Suppressor macrophage treated with lipopolysaccharide for 1 hour (primary cell): ENCODE measurements at regions not wholly inside any gene's neighbourhood (a gene's known extent, or its start where the extent isn't known, plus 50 kb on each side); places are given as distances from the start of the nearest gene placed in this dataset.
"Not testable (repeated sequence)": the region's sequence is repeated elsewhere in the genome, so short reads cannot be mapped to it uniquely, and the experiment has no call there.

Experiments used
- DNase-seq, 3 donors: peaks; one replicate each; pipeline ENCODE4 v3.0.0-alpha.2; 2020 to 2022

DNA sequence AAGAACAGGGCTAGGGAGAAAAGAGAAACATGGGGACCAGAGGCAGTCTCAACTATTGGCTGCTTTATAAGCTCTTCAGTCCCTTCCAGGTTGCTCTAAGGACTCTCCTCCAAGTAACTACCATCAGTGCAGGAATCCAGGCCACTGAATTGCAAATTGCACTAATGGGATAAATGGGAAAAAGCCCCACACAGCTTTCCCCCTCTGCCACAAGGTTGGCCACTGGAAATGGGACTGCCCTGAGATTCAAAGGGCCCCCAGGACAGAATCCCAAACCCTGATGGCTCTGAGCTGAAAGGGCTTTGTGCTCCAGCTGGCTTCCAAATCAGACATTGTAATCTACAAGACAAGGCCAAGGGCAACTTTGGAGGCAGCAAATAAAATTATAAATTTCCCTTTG, 633.2 kb downstream of the ACTR3B start:
- DNase-seq, result no peak

DNA sequence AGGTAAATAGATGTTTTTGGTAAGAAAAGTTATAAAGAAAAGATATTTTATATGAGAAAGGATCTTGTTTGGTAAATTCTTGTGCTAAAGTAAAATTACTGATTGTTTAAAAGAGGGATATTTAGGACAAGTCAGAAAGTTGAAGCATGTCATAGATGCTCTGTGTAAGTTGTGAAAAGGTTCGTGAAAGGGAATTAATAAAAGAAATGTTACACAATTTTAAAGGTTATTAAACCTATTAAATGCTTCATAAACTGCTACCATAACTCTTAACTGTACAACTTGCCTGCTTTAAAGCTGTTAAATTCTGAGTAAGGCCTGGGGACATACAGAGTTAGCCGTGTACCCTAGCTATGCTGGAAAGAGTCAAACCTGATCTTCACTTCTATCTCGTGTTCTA, 634.1 kb downstream of the ACTR3B start:
- no peak for DNase-seq

DNA sequence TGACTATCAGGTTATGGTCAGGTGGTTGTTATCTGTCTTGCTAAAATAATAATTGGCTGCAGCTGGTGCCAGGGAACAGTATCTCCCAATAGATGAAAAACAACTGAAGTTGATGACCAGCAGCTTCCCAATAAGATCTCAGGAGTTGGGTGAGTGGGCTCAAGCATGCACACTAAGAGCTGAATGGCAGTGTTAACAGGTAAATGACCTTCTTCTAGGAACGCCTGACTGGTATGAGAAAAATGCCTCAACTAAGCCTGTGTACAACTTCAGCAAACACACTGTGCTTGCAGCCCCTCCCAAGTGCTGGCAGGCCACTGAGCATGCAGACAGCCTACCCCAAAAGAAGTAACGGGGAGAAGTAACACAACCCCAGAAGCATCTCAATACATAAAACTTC, 636.9 kb downstream of the ACTR3B start:
- DNase-seq, result no peak

DNA sequence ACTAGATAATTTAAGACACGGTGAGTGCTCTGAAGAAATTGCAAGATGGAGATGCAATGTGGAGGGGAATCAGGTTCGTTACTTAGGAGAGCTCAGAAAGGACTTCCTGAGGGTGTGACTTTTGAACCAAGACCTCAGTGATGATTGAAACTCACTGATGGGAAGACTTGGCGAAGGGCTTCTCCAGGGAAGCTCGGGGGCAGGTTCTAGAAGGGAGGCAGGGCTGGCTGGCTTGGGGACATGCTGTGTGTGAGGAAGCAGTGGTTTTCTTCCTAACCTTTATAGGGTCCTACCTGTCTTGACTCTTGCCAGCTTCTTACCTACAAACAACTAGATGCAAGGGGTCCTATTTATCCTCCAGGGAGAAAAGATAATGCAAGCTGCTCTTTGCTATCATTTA, 637.9 kb downstream of the ACTR3B start:
- DNase-seq, result no peak

DNA sequence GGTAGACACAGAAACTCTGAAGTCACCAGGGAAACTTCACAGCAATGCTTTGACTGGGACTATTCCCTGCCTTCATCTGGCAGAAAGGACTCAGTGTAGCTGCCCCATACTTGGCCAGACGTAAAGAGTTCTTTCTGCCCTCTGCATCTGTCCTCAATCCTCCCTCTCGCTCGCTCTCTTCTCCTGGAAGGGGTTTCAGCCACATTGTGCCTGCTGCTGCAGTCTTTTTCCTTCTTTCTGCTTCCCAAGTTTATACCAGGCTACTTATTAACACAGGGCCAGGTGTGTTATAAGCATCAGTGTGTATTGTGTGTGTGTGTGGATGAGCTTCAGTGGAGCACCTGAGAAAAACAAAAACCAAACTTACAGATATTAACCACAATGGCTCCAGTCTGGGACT, 638.4 kb downstream of the ACTR3B start:
- no peak for DNase-seq

DNA sequence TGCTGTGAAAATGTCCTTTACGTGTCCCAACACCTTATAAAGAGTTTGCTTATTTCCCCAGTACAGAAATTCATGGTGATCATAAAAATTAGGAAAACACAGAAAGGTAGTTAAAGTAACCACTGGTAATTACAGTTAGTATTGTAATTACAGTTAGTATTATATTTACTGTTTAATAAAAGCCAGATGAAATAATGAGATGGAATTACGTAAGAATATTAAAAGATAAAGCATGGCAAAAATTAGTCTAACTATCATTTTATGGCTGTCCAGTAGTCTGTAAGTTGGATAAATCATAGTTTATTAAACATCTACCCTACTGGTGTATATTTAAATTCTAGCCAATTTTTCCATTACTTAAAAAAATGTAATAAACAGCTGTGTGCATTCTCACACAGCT, 638.8 kb downstream of the ACTR3B start:
- DNase-seq, result no peak

DNA sequence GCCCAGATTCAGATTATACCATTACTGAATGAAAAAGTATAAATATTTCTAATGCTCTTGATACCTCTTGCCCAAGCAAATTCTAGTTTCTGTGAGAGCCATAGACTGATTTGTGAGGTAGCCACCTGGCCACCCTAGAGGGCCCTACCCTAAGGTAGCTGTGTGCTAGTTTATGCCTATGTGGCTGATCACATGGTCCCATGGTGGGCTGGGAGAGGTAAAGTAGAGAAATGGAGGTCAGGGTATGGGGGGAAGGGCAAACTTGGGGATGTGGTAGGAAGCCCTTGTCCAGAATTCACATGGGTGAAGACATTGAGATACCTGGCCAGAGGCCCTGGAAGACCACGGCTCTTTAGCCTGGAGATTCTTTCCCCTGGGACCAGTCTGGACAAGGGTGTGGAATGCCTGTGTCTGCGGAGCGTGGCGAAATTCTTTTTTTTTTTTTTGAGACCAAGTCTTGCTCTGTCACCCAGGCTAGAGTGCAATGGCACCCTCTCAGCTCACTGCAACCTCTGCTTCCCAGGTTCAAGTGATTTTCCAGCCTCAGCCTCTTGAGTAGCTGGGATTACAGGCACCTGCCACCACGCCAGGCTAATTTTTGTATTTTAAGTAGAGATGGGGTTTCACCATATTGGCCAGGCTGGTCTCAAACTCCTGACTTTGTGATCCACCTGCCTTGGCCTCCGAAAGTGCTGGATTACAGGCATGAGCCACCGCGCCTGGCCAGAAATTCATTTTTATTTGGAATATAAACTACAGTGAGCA, 639.4 kb downstream of the ACTR3B start:
- no peak for DNase-seq

DNA sequence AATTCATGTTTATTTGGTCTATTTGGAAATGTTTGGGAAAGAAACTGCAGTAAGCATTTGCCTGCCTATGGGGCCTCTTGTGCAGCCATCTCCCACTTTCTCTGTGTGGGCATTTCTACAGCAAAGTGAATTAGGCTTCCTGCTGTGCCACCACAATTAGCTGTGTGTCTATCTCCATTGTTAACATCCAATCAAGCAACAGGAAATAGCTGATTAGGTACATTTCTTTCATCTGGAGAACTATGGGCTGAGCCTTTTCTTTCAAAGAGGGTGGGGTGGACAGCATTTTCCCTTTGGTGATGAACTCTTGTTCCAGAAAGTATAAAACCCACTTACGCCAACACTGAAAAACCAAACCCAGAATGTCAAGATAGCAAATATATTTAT, 640.0 kb downstream of the ACTR3B start:
- DNase-seq, result no peak

DNA sequence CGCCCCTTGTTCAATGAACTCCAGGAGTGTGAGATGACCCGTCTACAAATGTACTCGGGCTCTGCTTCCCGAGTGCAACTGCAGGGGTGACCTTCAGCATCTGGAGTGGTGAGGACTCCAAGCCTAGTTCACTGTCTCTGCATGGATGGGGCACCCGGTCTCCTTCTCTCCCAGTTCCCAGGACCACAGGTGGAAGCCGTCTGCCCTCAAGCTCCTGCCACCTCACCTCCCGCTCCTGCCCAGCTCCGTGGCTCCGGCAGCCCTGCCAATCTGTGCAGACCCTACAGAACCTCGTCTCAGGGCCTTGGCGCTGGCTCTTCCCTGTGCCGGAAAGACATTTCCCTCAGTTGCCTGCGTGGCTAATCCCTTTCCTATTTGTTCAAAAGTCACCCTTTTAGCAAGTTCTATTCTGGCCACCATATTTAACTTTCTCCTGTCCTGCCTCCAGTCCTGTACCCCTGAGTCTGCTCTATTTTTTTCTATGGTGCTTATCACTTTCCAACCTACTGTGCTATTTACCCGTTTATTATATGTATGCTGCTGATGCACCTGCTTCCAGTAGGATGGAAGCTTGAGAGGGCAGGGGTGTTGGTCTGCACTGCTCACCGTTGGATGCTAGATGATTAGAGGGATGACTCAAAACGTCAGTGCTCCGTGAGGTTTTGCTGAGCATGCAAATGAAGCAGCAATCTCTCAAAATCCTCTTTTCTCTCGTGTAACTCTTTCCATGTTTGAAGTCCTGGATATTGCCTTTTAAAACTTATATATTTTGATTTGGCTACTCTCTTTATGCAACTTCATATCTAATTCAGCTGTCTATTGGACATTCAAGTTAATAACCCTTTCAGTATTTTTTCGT, 641.4 kb downstream of the ACTR3B start:
- no peak for DNase-seq

DNA sequence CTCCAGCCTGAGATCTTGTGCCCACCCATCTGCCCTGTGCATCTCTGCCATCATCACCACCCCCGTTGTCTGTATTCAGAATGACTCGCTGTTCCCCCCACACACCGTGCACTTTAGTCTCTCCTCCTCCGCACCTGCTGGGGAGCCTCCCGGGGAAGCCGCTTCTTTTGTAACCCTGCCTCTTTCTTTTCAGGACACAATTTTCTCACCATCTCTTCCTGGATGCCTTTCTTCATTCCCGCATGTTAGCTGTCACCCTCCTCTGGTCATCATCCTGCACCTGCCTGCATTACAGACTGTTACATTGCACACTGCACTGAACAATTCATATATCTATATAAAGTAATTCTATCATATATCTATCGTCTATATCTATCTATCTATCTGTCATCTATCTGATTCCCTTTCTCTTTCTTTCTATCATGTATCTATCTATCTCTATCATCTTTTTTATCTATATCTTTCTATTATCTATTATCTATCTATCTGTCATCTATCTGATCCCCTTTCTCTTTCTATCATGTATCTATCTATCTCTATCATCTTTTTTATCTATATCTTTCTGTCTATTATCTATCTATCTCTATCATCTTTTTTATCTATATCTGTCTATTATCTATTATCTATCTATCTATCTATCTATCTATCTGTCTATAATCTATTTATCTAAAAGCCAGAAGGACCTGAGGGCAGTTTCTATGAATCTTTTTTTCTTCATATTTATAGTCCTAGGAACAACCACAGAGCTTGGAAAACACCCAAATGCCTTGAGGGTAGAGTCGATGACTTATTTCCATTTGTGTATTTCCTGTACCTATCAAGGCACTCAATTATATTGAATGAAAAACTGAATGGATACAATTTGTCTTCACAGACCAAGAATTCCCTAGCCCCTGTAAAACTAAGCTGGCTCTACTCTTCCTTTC, 642.5 kb downstream of the ACTR3B start:
- no peak for DNase-seq

DNA sequence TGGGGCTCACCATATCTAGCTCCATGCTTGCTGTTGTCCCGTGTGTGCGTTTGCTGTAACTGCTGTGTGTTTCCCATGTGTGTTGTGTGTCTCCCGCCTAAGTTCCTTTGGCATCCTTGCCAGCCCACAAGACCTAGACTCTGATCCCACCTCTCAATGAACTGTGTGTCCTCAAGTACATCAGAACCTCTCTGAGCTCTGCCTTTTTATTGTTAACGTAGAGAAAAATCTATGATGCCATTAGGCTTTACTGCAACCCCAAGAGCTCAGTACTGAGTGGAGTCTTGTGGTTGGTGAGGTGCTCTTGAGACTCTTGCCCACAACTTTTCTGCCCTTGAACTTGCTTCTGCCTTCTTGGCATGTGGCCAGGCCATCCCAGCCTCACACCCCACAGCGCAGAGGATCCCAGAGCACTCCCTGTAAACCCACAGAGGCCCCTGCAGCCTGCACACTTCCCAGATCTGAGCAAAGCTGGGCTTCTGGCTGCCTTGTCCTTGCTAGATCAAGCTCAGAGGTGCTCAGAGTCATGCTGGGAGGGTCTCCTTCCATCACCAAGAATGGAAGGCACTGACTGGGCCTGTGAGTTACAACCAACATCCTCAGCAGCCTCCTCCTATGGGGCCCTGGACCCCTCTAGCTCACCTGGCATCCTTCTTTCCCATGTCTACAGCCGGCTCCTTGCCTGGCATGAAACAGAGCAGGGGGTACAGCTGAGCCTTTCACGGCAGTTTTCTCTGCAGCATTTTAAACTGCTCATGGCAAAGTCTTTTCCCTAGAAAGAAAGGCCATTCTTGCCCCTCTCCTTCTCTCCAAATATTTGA, 643.4 kb downstream of the ACTR3B start:
- no peak for DNase-seq

DNA sequence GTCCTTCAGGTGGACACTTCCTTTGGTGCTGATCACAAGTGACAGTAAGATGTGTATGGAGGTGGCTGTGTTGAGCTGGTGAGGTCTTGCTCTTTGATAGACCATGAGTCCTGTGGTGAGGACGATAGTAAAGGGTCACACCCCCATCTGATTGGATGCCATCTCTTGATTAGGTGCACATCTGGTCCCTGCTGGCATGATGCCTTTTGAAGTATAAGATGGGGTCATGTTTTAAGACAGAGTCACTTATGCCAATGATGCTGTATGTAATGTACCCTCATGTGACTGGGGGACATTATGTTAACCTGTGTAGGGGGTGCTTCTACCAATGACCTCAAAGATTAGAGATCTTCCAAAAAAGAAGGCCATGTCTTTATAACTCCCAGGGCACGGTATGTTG, 644.6 kb downstream of the ACTR3B start:
- no peak for DNase-seq

DNA sequence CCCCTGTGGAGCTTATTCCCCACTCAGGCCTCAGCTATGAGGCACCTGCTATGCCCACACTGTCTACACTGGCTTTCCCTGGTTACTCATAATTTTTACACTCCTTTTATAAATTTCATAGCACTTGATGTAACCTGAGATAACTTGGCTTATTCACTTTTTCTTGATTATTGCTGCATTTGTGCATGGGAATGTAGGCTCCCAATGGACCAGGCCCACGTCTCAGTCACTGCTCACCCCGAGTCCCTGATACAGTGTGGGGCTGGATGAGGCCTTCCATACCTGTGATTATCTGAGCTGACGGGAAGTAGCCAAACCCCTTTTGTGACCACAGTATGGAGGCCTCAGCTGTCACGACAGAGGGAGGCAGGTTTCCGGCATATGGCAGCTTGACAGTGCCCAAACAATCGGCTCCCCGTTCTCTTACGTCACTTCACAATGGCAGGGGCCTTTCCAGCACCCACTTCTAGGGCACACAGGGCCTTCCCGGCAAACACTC, 645.3 kb downstream of the ACTR3B start:
- no peak for DNase-seq

DNA sequence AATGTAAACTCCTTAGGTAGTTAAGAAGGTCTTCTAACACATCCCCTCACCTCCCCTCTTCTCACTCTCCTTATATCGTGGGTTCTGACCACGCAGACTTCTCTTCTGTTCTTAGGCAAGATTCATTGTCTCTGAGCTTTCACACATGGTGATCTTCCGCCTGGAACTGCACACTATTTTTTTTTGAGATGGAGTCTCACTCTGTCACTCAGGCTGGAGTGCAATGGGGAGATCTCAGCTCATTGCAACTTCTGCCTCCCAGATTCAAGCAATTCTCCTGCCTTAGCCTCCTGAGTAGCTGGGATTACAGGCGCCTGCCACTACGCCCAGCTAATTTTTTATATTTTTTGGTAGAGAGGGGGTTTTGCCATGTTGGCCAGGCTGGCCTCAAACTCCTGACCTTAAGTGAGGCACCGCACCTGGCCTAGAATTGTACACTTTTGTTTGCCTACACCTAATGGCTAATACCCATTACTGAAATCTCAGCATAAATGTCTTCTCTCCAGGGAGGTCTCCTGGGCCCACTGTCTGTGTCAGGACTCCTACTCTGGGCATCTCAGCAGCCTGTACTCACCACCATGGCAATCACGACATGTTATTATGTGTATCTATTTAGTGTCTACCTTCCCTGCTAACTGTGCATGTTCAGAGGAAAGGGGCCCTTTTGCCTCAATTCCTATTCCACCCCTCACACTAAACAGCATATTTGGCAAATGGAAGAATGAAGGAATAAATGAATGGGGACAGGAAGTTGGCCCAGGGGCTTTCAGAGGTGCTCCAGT, 646.3 kb upstream of the DPP6 start:
- no peak for DNase-seq

DNA sequence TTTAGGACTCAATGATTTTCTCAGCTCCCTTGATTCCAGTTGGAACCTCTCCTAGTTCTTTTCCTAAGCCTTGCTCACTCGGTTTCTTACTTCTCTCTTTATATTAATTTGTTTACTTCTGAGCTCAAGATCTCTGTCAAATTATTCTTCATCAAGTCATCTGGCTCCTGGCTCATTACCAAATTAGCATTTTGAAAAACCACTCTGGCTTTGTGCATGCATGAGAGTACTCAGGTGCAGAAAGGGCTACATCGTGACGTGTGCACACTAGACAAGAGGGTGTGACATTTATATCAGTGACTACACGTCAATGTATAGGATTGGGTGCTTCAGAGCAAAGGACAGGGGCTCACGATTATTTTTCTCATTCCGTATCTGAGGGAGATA, 645.7 kb upstream of the DPP6 start:
- DNase-seq, result no peak

DNA sequence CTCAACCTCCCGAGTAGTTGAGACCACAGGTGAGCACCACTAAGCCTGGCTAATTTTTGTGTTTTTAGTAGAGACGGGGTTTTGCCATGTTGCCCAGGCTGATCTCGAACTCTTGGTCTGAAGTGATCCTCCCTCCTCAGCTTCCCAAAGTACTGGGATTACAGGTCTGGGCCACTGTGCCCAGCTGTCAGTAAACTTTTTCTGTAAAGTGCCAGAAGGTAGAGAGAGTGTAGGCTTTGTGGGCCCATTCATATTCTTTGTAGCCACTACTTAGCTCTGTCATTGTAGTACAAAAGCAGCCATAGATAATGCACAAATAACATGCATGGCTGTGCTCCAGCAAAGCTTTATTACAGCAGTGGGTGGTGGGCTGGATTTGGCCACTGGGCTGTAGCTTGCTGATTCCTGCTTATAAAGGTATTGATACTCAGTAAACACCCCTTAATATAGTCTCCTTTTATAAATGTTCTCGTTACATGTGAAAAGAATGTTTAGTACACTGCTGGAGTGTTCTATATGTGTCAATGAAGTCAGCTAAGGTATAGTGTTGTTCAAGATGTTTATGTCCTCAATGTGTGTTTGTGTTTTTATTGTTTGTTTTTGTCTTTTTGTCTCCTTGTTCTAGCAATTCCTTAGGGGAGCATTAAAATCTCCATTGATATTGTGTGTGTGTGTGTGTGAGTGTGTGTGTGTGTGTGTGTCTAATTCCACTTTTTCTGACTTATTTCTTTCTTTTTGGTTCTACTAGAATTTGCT, 644.7 kb upstream of the DPP6 start:
- DNase-seq, result no peak

DNA sequence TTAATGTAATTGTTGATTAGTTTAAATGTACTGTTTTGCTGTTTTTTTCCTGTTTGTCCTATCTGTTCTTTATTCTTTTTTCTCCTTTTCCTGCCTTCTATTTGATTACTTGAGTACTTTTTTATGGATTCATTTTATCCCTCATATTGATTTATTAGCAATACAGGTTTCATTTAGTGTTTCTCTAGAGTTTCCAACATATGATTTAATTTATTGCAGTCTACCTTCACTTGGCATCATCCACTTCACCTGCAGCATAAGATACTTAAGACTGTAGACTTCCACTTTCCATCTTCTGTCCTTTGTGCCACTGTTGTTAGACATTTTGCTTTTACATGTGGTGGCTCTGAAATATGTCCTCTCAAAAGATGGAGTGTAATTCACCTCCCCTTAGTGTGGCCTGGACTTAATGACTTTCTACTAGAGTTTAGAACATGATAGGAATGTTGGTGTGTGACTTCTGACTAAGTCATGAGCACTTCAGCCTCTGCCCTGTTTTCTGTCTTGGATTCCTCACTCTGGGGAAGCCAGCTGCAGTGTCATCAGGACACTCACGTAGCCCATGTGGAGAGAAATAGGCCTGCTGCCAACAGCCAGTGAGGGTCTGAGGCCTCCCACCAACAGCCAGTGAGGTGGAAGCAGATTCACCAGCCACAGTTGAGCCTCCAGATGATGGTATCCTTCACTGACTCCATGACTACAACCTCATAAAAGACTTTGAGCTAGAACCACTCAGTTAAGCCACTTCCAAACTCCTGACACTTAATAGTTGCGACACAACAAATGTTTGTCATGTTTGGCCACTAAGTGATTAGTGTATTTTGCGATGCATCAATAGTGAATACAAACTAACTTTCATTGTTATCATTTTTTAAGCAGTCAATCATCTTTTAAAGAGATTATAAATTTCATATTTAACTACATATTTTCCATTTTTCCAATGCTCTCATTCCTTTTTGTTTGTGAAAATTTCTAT, 643.5 kb upstream of the DPP6 start:
- no peak for DNase-seq

DNA sequence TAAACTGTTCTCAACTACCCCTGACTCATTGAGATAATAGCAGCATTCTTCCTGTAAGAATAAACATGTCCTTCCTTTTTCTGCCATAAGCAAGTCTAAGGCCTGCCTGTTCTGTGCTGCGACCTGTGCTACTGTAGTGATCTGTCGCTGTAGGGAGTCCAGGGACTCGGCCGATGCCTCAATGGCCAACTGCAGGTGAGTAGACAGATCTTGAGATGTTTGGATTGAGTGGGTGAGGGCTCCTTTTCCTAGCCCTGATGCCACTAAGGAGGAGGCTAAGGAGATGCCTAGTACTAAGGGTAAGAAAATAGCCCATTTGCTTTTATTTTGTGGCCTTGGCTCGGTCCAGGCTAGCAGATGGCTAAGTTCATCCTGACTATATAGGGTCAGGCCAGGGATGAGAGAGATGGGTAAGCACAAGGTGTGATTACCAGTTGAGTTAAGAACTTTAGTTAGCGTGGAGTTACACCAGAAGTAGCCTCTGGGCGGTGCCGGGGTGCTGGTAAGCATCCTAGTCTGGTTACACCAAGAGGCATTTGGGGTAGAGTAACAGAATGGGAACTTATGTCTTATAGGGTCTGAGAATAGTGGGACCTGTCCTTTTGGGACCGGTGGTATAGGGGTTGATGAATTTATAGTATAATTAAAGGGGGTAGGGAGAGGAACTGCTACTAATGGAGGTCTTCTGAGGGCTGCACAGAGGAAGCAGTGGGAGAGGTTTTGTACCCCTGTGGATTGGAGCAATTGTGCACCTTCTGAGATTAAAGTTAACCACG, 642.4 kb upstream of the DPP6 start:
- DNase-seq, result not testable (repeated sequence)
